ENCODE measurements at regions not wholly inside any gene's neighbourhood (a gene's known extent, or its start where the extent isn't known, plus 50 kb on each side); places are given as distances from the start of the nearest gene placed in this dataset.

DNA sequence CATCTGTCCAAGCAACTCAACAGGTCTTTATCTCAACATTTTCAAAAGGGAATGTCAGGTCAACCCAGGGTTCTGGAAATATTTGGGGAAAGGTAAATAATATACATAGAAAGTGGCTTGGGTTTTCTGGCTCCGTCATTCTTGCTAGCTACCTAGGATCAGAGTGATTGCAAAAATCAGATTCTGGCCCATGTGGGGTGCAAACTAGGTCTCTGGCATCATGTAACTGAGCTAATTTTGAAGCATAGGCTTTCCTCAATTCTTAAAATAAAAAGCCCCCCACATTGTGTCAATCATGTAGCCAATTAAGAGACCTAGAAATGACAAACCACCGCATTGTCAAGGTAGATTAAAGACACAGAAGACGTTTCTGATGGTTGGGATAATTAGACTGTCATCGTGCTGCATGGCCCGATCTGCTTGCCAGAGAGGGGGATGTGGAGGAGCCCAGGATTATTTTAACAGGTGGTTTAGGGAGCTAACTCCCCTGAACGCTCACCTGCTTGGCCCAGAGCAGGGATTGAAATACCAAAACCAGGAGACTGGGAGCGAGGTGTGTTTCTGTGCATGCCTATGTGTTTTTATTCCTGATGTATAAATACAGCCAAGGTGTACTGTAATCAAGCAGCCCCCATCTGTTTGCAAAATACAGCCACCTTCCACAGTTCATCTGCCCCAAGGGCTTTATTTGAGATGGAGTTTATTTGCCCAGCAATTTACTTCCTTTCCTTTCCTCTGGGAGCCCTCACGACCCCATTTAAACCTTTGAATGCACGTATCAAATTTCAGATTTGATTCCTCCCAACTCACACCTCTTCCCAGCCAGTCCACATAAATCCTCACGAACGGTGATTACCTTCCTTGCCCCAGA is 189.5 kb downstream of the TTC8 start:
- H3K4me1 Mint-ChIP-seq: peaks cover 0 to 2% (median 0%) of the 10 kb centered on the region in 3 donors
- H3K4me3 ChIP-seq (ENCODE audit: low read length): no peak overlapping the region
- H3K27ac ChIP-seq (ENCODE audit: low read depth, low read length): no peak overlapping the region
- no peaks in the 10 kb centered on the region for H3K36me3 Mint-ChIP-seq
- POLR2A ChIA-PET: no interaction called here
- H3K4me1 ChIP-seq (ENCODE audit: insufficient read depth, low read length): no peaks in the 10 kb centered on the region
- CTCF ChIA-PET: no interaction called here
- no peaks in the 10 kb centered on the region for H3K36me3 ChIP-seq (ENCODE audit: insufficient read depth, low read length)
- H3K4me3 Mint-ChIP-seq: no peak overlapping the region
- H3K27me3 Mint-ChIP-seq: peaks cover 4 to 26% of the 10 kb centered on the region in 2 donors
- no peak overlapping the region for H3K27ac Mint-ChIP-seq
- H3K9me3 Mint-ChIP-seq: no peaks in the 10 kb centered on the region
- H3K27me3 ChIP-seq (ENCODE audit: insufficient read depth, low read length, poor library complexity, severe bottlenecking): no peaks in the 10 kb centered on the region
- DNase-seq: no peak
- H3K9me3 ChIP-seq (ENCODE audit: low read length): no peaks in the 10 kb centered on the region

DNA sequence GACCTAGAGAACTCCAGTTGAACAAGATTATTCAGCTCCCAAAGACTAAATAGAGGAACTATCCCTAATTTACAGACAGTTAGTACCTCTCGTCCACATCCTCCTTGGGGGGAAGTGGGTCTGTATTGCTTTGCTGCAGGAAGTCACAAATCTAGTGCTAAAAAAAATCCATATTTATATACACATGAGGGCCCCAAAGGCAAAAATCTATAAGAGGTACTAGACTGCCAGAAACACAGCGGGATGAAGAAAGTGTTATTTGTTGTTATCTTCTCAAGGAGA is 190.1 kb downstream of the TTC8 start:
- Mint-ChIP-seq H3K27ac (no peak overlapping the region), H3K27me3 (peaks cover 4 to 26% of the 10 kb centered on the region in 2 donors), H3K36me3 (no peaks in the 10 kb centered on the region), H3K4me1 (peaks cover 0 to 2% (median 0%) of the 10 kb centered on the region in 3 donors), H3K4me3 (no peak overlapping the region), H3K9me3 (no peaks in the 10 kb centered on the region)
- Histone ChIP-seq H3K4me3 (ENCODE audit: low read length) (no peak overlapping the region), H3K4me1 (ENCODE audit: insufficient read depth, low read length) (no peaks in the 10 kb centered on the region), H3K9me3 (ENCODE audit: low read length) (no peaks in the 10 kb centered on the region), H3K36me3 (ENCODE audit: insufficient read depth, low read length) (no peaks in the 10 kb centered on the region), H3K27me3 (ENCODE audit: insufficient read depth, low read length, poor library complexity, severe bottlenecking) (no peaks in the 10 kb centered on the region), H3K27ac (ENCODE audit: low read depth, low read length) (no peak overlapping the region)
- POLR2A ChIA-PET: no interaction called here
- DNase-seq: no peak
- CTCF ChIA-PET: no interaction called here

DNA sequence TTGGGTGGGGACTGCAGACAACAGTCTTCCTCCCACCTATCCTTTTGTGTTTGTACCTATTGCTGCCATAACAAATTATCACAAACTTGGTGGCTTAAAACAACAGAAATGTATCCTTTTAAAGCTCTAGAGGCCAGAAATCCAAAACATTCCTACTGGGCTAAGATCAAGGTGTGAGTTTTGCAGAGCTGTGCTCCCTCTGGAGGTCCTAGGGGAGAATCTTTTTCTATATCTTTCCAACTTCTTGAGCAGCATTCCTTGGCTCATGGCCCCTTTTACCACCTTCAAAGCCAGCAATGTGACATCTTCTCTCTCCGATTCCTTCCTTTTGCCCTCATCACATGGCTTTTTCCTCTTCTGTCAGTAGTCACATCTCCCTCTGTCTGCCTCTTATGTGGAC is 190.6 kb downstream of the TTC8 start:
- ChIA-PET CTCF (interaction anchor here (1.1 kb wide), 1 partner anchor 12 kb away, joined by 3 read pairs; no protein-coding TSS in a partner anchor), POLR2A (no interaction called here)
- Mint-ChIP-seq H3K4me3 (no peak overlapping the region), H3K27ac (peak overlapping the region in 1 of 8 donors; percentile 29), H3K36me3 (no peaks in the 10 kb centered on the region), H3K4me1 (peaks cover 0 to 2% (median 0%) of the 10 kb centered on the region in 3 donors), H3K27me3 (peaks cover 4 to 26% of the 10 kb centered on the region in 2 donors), H3K9me3 (no peaks in the 10 kb centered on the region)
- no peak overlapping the region for H3K27ac ChIP-seq (ENCODE audit: low read depth, low read length)
- no peak for DNase-seq
- H3K36me3 ChIP-seq (ENCODE audit: insufficient read depth, low read length): no peaks in the 10 kb centered on the region
- H3K9me3 ChIP-seq (ENCODE audit: low read length): no peaks in the 10 kb centered on the region
- H3K4me1 ChIP-seq (ENCODE audit: insufficient read depth, low read length): no peaks in the 10 kb centered on the region
- H3K4me3 ChIP-seq (ENCODE audit: low read length): no peak overlapping the region
- H3K27me3 ChIP-seq (ENCODE audit: insufficient read depth, low read length, poor library complexity, severe bottlenecking): no peaks in the 10 kb centered on the region

DNA sequence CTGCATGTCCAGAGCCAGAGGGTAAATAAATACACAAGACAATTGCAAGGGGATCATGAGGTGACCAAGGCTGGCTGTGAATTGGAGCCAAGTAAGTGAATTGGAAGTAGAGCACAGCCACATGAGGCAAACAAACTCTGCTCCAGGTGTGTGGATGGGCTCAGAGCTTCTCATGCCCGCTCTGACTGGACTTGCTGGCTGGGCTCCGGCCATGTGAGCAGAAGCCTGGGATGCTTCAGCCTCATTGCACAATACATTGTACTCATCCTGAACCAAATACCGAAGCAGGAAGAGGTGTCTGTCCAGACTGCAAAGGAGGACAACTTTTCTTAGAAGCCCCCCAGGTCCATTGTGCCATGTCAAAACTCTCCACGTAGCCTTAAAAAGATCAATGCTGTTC is 193.0 kb downstream of the TTC8 start:
- H3K4me1 ChIP-seq (ENCODE audit: insufficient read depth, low read length): no peaks in the 10 kb centered on the region
- no peak overlapping the region for H3K4me3 Mint-ChIP-seq
- H3K9me3 ChIP-seq (ENCODE audit: low read length): no peaks in the 10 kb centered on the region
- CTCF ChIA-PET: interaction anchor here (1.0 kb wide), 1 partner anchor 9 kb away, joined by 4 read pairs; no protein-coding TSS in a partner anchor
- no peak overlapping the region for H3K4me3 ChIP-seq (ENCODE audit: low read length)
- no peaks in the 10 kb centered on the region for H3K9me3 Mint-ChIP-seq
- POLR2A ChIA-PET: no interaction called here
- H3K36me3 Mint-ChIP-seq: no peaks in the 10 kb centered on the region
- no peak overlapping the region for H3K27ac Mint-ChIP-seq
- DNase-seq: no peak
- no peak overlapping the region for H3K27ac ChIP-seq (ENCODE audit: low read depth, low read length)
- peaks cover 0 to 2% (median 0%) of the 10 kb centered on the region in 3 donors for H3K4me1 Mint-ChIP-seq
- H3K27me3 Mint-ChIP-seq: peaks cover 17 to 42% of the 10 kb centered on the region in 2 donors
- H3K27me3 ChIP-seq (ENCODE audit: insufficient read depth, low read length, poor library complexity, severe bottlenecking): no peaks in the 10 kb centered on the region
- no peaks in the 10 kb centered on the region for H3K36me3 ChIP-seq (ENCODE audit: insufficient read depth, low read length)

DNA sequence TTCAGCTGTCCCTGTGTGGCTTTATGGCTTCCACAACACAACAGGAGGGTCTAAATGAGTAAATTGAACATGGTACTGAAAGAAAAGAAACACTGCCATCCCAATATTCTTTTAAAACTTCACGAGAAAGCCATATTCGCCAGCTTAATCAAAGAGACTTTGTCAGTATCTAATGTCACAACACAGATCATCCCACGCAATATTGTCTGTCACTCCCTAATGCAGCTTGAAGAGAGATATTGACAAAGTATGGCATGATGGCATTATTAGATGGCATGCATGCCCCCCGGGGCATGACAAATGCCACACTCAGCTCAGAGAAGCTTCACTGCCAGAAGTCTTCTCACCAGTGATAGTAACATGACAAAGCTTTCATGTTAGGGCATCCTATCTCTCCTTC is 197.8 kb downstream of the TTC8 start:
- CTCF ChIA-PET: no interaction called here

DNA sequence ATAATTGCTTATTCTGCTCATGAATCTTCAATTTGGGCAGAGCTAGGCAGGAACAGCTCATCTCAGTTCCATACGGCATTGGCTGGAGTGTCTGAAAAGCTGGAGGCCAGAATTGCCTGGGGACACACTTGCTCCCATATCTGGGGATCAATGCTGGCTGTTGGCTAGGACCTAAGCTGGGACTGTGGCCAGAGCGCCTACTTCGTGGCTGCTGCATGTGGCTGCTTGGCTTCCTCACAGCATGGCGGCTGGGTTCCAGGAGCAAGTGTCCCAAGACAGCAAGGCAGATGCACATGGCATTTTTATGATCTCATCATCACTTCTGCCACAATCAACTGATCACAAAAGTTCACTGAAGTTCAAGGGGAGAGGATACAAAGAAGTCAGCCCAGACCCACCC is 200.2 kb downstream of the TTC8 start:
- Histone ChIP-seq H3K27me3 (ENCODE audit: insufficient read depth, low read length, poor library complexity, severe bottlenecking) (peaks cover 18% of the 10 kb centered on the region), H3K4me3 (ENCODE audit: low read length) (no peak overlapping the region)

More for the DNA sequence above, 197.8 kb downstream of the TTC8 start:
- Mint-ChIP-seq H3K4me1 (no peaks in the 10 kb centered on the region), H3K9me3 (no peaks in the 10 kb centered on the region), H3K36me3 (no peaks in the 10 kb centered on the region), H3K27me3 (peaks cover 38 to 56% of the 10 kb centered on the region in 2 donors), H3K4me3 (no peak overlapping the region), H3K27ac (no peak overlapping the region)
- H3K36me3 ChIP-seq (ENCODE audit: insufficient read depth, low read length): no peaks in the 10 kb centered on the region
- H3K4me3 ChIP-seq (ENCODE audit: low read length): no peak overlapping the region
- no peak overlapping the region for H3K27ac ChIP-seq (ENCODE audit: low read depth, low read length)
- H3K4me1 ChIP-seq (ENCODE audit: insufficient read depth, low read length): peaks cover 6% of the 10 kb centered on the region
- no peak for DNase-seq
- peaks cover 8% of the 10 kb centered on the region for H3K27me3 ChIP-seq (ENCODE audit: insufficient read depth, low read length, poor library complexity, severe bottlenecking)
- POLR2A ChIA-PET: no interaction called here
- H3K9me3 ChIP-seq (ENCODE audit: low read length): no peaks in the 10 kb centered on the region

DNA sequence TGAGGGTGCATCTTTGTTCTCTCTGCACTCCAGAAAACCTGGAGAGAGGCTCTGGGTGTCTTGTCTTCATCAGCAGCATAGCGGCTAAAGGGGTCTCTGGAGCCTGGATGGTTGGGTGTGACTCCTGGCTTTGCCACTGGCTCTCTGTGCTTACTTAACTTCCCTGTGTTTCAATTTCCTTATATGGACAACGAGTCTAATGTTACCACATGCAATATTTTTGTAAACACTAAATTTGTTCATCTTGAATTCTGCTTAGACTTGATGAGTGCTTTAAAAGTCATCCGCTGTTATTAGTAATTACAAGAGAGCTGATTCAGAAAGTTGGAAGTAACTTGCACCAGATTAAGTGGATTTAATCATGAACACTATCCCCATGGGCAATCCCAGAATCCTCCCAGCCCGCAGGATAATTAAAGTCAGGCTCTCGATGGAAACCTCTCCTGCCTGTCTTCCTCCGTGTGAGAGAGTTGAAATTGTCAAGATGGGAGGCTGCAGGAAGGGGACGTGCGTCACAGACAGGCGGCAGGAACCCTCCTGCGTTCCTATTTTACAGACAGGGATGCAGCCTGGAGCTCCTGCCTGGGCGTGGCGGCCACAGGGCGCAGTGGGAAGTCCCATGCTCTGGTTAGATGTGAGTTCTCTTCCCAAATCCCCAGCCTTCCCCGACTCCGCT is 201.2 kb downstream of the TTC8 start:
- peaks cover 53 to 84% of the 10 kb centered on the region in 2 donors for H3K27me3 Mint-ChIP-seq
- H3K27ac Mint-ChIP-seq: no peak overlapping the region
- H3K4me3 Mint-ChIP-seq: peak overlapping the region in 1 of 7 donors; percentile 54
- H3K9me3 ChIP-seq (ENCODE audit: low read length): no peaks in the 10 kb centered on the region
- peaks cover 5 to 12% (median 11%) of the 10 kb centered on the region in 3 donors for H3K4me1 Mint-ChIP-seq
- POLR2A ChIA-PET: no interaction called here
- H3K27ac ChIP-seq (ENCODE audit: low read depth, low read length): no peak overlapping the region
- H3K36me3 Mint-ChIP-seq: no peaks in the 10 kb centered on the region
- peaks cover 22% of the 10 kb centered on the region for H3K27me3 ChIP-seq (ENCODE audit: insufficient read depth, low read length, poor library complexity, severe bottlenecking)
- CTCF ChIA-PET: interaction anchor here (1.4 to 2.5 kb wide), 2 partner anchors 390 to 889 kb away, joined by 3 to 9 read pairs; no protein-coding TSS in a partner anchor
- peaks cover 0 to 4% (median 0%) of the 10 kb centered on the region in 5 donors for H3K9me3 Mint-ChIP-seq
- no peak for DNase-seq
- peaks cover 10% of the 10 kb centered on the region for H3K4me1 ChIP-seq (ENCODE audit: insufficient read depth, low read length)
- H3K36me3 ChIP-seq (ENCODE audit: insufficient read depth, low read length): no peaks in the 10 kb centered on the region
- no peak overlapping the region for H3K4me3 ChIP-seq (ENCODE audit: low read length)

More for the DNA sequence above, 200.2 kb downstream of the TTC8 start:
- H3K4me1 Mint-ChIP-seq: peaks cover 5 to 12% (median 11%) of the 10 kb centered on the region in 3 donors
- POLR2A ChIA-PET: no interaction called here
- H3K4me3 Mint-ChIP-seq: peak overlapping the region in 2 of 7 donors; percentile 23 to 46
- CTCF ChIA-PET: no interaction called here
- no peak for DNase-seq
- Histone ChIP-seq H3K4me1 (ENCODE audit: insufficient read depth, low read length) (peaks cover 10% of the 10 kb centered on the region), H3K9me3 (ENCODE audit: low read length) (no peaks in the 10 kb centered on the region), H3K36me3 (ENCODE audit: insufficient read depth, low read length) (no peaks in the 10 kb centered on the region), H3K27ac (ENCODE audit: low read depth, low read length) (no peak overlapping the region)
- H3K36me3 Mint-ChIP-seq: no peaks in the 10 kb centered on the region
- H3K27ac Mint-ChIP-seq: no peak overlapping the region
- peaks cover 0 to 4% (median 0%) of the 10 kb centered on the region in 5 donors for H3K9me3 Mint-ChIP-seq
- peaks cover 48 to 77% of the 10 kb centered on the region in 2 donors for H3K27me3 Mint-ChIP-seq

DNA sequence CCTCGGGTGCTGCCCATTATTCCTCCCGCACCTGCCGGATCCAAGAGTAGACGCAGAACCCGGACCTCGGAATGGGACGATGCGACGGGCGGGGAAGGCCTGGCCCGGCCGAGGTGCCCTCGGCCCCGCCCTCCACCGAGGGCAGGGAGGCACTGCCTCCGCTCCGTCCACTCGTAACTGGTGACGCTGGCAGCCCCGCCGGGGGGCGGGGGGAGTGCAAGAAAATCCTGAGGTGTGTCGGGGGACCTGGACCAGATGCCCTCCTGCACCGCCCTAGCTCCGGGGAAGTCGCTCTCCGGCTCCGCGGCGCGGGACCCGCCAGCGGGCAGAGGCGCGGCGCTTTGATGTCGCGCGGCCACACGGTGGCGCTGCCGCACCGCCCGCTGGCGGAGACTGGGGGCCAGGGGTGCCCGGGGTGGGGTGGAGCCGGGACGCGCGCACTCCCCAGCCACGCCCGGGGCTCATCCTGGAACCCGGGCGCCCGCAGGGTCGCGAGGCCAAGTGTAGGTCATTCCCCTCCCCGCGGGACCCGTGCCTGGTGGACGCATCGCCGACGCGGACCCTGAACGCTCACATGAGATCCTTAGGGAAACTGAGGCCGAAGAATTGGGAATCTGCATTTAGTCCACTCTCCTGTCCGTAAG is 202.8 kb downstream of the TTC8 start:
- Mint-ChIP-seq H3K27me3 (peaks cover 46 to 73% of the 10 kb centered on the region in 2 donors), H3K4me3 (peak overlapping the region in 6 of 7 donors; percentile 34 to 65 (median 62)), H3K4me1 (peaks cover 5 to 12% (median 11%) of the 10 kb centered on the region in 3 donors), H3K36me3 (no peaks in the 10 kb centered on the region), H3K9me3 (peaks cover 0 to 4% (median 0%) of the 10 kb centered on the region in 5 donors), H3K27ac (peak overlapping the region in 1 of 8 donors; percentile 26)
- H3K36me3 ChIP-seq (ENCODE audit: insufficient read depth, low read length): no peaks in the 10 kb centered on the region
- no peaks in the 10 kb centered on the region for H3K9me3 ChIP-seq (ENCODE audit: low read length)
- H3K27ac ChIP-seq (ENCODE audit: low read depth, low read length): no peak overlapping the region
- POLR2A ChIA-PET: no interaction called here
- CTCF ChIA-PET: interaction anchor here (0.6 to 3.1 kb wide), 17 partner anchors 9 to 894 kb away, joined by 3 to 14 read pairs (median 3); no protein-coding TSS in a partner anchor
- peak overlapping the region; percentile 64 for H3K4me3 ChIP-seq (ENCODE audit: low read length)
- H3K27me3 ChIP-seq (ENCODE audit: insufficient read depth, low read length, poor library complexity, severe bottlenecking): peaks cover 22% of the 10 kb centered on the region
- H3K4me1 ChIP-seq (ENCODE audit: insufficient read depth, low read length): peaks cover 10% of the 10 kb centered on the region
- peak; percentile 39 to 65 (median 53) for DNase-seq
